ENCODE measurements at regions not wholly inside any gene's neighbourhood (a gene's known extent, or its start where the extent isn't known, plus 50 kb on each side); places are given as distances from the start of the nearest gene placed in this dataset.

DNA sequence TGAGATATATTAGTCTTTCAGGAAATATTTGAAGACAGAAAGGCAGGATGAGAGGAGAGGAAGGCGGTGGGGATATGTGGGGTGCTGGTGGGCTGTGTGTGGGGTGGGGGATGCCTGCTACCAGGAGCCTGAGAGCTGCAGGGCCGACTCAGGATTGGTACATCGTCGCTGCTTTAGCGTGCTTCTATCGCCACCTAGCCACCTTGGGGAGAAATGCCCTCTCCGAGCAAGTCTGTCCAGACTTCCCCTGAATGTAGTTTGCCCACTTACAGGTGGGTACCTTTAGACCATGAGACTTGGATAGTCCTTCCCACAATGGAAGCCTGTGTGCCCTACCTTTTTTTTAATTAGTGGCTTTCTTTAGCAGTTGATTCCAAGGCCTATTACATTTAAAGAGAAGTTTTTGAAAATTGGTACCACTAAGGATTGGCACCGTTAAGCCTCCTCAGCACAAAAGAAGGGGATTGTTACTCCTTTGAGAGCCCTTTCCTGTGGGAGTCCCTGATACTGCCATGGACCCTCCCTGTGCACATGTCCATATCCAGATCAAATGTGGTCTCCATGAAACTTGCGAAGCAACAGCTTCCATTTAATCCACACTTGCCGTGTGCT is 114.1 kb upstream of the NDUFV2 start:
- DNase-seq = peak in 4 of 5 donors; percentile 65 to 80 (median 69)
- no peak for FAIRE-seq
- no peaks in the 10 kb centered on the region for H3K9me3 ChIP-seq (ENCODE audit: control insufficient read depth in 2 of 3, insufficient read depth in 1 of 3, low read length in 3 of 3)
- no peaks in the 10 kb centered on the region for H3K4me1 ChIP-seq (ENCODE audit: control insufficient read depth in 2 of 3, insufficient read depth in 2 of 3, low read depth in 1 of 3, low read length in 3 of 3)
- no peak overlapping the region for H3K27ac ChIP-seq (ENCODE audit: low read depth in 2 of 2, low read length in 2 of 2)
- TF ChIP-seq, protein P1, sequence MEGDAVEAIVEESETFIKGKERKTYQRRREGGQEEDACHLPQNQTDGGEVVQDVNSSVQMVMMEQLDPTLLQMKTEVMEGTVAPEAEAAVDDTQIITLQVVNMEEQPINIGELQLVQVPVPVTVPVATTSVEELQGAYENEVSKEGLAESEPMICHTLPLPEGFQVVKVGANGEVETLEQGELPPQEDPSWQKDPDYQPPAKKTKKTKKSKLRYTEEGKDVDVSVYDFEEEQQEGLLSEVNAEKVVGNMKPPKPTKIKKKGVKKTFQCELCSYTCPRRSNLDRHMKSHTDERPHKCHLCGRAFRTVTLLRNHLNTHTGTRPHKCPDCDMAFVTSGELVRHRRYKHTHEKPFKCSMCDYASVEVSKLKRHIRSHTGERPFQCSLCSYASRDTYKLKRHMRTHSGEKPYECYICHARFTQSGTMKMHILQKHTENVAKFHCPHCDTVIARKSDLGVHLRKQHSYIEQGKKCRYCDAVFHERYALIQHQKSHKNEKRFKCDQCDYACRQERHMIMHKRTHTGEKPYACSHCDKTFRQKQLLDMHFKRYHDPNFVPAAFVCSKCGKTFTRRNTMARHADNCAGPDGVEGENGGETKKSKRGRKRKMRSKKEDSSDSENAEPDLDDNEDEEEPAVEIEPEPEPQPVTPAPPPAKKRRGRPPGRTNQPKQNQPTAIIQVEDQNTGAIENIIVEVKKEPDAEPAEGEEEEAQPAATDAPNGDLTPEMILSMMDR (IDR thresholded peaks at IDR 0.05; ENCODE audit: borderline replicate concordance, extremely low read depth, insufficient read depth) = peak; percentile 87
- intact Hi-C loops (cut with DNase I) = loop anchor here (10.0 kb wide), 1 partner anchor 334 kb away; no protein-coding TSS in a partner anchor
- no peak overlapping the region for H3K4me3 ChIP-seq (ENCODE audit: low read length in 3 of 3)
- no peak overlapping the region for H3K9ac ChIP-seq (ENCODE audit: low read length in 3 of 3)
- no peaks in the 10 kb centered on the region for H3K36me3 ChIP-seq (ENCODE audit: control insufficient read depth in 2 of 3, insufficient read depth in 3 of 3, low read length in 3 of 3)
- no peaks in the 10 kb centered on the region for H3K27me3 ChIP-seq (ENCODE audit: control insufficient read depth, insufficient read depth, low read length)

DNA sequence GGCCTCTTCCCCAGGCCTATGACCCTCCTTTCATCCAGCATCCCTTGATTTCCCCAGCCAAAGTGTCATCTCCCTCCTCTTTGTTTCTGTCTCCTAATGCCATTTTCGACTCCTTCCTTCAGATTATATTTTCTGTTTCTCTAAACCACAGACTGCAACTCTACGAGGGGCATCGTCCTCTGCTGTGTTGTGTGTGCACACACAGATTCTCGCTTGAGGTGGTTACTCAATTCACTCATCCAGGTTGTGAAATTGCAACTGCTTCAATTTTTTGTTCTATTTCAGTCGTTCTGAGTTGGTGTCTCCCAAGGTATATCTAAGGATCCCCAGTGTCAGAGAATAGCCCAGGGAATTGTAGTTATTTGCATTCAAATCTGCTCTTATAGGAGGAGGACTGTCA is 113.5 kb upstream of the NDUFV2 start:
- no peaks in the 10 kb centered on the region for H3K4me1 ChIP-seq (ENCODE audit: control insufficient read depth in 2 of 3, insufficient read depth in 2 of 3, low read depth in 1 of 3, low read length in 3 of 3)
- DNase-seq (no peak), FAIRE-seq (no peak)
- no peak overlapping the region for H3K4me3 ChIP-seq (ENCODE audit: low read length in 3 of 3)
- H3K9ac ChIP-seq (ENCODE audit: low read length in 3 of 3) = no peak overlapping the region
- H3K27ac ChIP-seq (ENCODE audit: low read depth in 2 of 2, low read length in 2 of 2) = no peak overlapping the region
- intact Hi-C loops (cut with DNase I) = loop anchor here (10.0 kb wide), 1 partner anchor 334 kb away; no protein-coding TSS in a partner anchor
- no peaks in the 10 kb centered on the region for H3K27me3 ChIP-seq (ENCODE audit: control insufficient read depth, insufficient read depth, low read length)
- H3K9me3 ChIP-seq (ENCODE audit: control insufficient read depth in 2 of 3, insufficient read depth in 1 of 3, low read length in 3 of 3) = no peaks in the 10 kb centered on the region
- TF ChIP-seq, protein P1 (IDR thresholded peaks at IDR 0.05; ENCODE audit: borderline replicate concordance, extremely low read depth, insufficient read depth) = no peak
- no peaks in the 10 kb centered on the region for H3K36me3 ChIP-seq (ENCODE audit: control insufficient read depth in 2 of 3, insufficient read depth in 3 of 3, low read length in 3 of 3)

DNA sequence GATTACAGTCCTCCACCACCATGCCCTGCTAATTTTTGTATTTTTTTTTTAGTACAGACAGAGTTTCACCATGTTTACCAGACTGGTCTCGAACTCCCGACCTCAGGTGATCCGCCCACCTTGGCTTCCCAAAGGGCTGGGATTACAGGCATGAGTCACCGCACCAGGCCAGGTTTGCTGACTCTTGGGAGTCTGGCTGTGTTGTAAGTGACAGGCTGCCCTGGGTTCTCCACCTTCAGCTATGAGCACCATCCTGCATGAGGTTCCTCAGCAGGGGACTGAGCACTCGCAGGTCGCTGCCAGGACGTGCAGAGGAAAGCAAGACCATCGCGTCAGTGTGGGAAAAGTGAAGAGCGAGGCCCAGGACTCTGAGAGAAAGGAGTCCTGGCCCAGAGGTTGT is 112.6 kb upstream of the NDUFV2 start:
- Histone ChIP-seq H3K36me3 (ENCODE audit: control insufficient read depth in 2 of 3, insufficient read depth in 3 of 3, low read length in 3 of 3) (no peaks in the 10 kb centered on the region), H3K4me3 (ENCODE audit: low read length in 3 of 3) (no peak overlapping the region), H3K9me3 (ENCODE audit: control insufficient read depth in 2 of 3, insufficient read depth in 1 of 3, low read length in 3 of 3) (no peaks in the 10 kb centered on the region), H3K9ac (ENCODE audit: low read length in 3 of 3) (no peak overlapping the region), H3K27ac (ENCODE audit: low read depth in 2 of 2, low read length in 2 of 2) (no peak overlapping the region), H3K4me1 (ENCODE audit: control insufficient read depth in 2 of 3, insufficient read depth in 2 of 3, low read depth in 1 of 3, low read length in 3 of 3) (no peaks in the 10 kb centered on the region), H3K27me3 (ENCODE audit: control insufficient read depth, insufficient read depth, low read length) (no peaks in the 10 kb centered on the region)
- no peak for DNase-seq
- FAIRE-seq = no peak
- TF ChIP-seq, protein P1 (IDR thresholded peaks at IDR 0.05; ENCODE audit: borderline replicate concordance, extremely low read depth, insufficient read depth) = no peak
- intact Hi-C loops (cut with DNase I) = loop anchor here (10.0 kb wide), 1 partner anchor 335 kb away; no protein-coding TSS in a partner anchor
